ENCODE measurements at regions not wholly inside any gene's neighbourhood (a gene's known extent, or its start where the extent isn't known, plus 50 kb on each side); places are given as distances from the start of the nearest gene placed in this dataset.

- intact Hi-C loops (cut with micrococcal nuclease) = no loop called here
- POLR2A ChIA-PET = no interaction called here
These were observed 120.2 kb downstream of the ACAA2 start for GRCh38 chr18:49692906-49693716.

More at GRCh38 chr18:49692906-49693716, 120.2 kb downstream of the ACAA2 start:
- dilution Hi-C loops (cut with MboI; ENCODE audit: extremely low pct_ligation_motif_present, low sequenced_read_pairs) = no loop called here
- DNase-seq (ENCODE audit: low read depth, low spot score) = no peak
- Histone ChIP-seq H3K4me2 (ENCODE audit: insufficient read depth, low read length) (no peak overlapping the region), H3K27me3 (ENCODE audit: control insufficient read depth in 2 of 2, insufficient read depth in 2 of 2, low read length in 2 of 2) (no peaks in the 10 kb centered on the region), H3K79me2 (ENCODE audit: control insufficient read depth, insufficient read depth, low read length) (no peaks in the 10 kb centered on the region), H3K4me1 (ENCODE audit: control insufficient read depth, extremely low read depth, insufficient read depth, low read length) (peaks cover 32% of the 10 kb centered on the region), H3K36me3 (ENCODE audit: control insufficient read depth in 2 of 2, extremely low read depth in 1 of 2, insufficient read depth in 2 of 2, low read length in 2 of 2) (no peaks in the 10 kb centered on the region), H4K20me1 (replicated peaks; ENCODE audit: control insufficient read depth, extremely low read depth, insufficient read depth, low read length) (no peaks in the 10 kb centered on the region), H3K9me1 (replicated peaks; ENCODE audit: control insufficient read depth, extremely low read depth, insufficient read depth, low read length) (no peaks in the 10 kb centered on the region), H2AFZ (ENCODE audit: low read depth, low read length) (no peak overlapping the region), H3K27ac (ENCODE audit: insufficient read depth, low read depth, low read length) (no peak overlapping the region), H3K9ac (replicated peaks; ENCODE audit: extremely low read depth, insufficient read depth, low read length) (no peak overlapping the region), H3K9me3 (replicated peaks; ENCODE audit: control insufficient read depth, insufficient read depth, low read length) (no peaks in the 10 kb centered on the region), H3K4me3 (replicated peaks in 1 of 3; ENCODE audit: insufficient read depth in 1 of 3, low read depth in 1 of 3, low read length in 3 of 3) (no peak overlapping the region)
- CTCF ChIA-PET = interaction anchor here (1.5 kb wide), 1 partner anchor 165 kb away, joined by 3 read pairs; no protein-coding TSS in a partner anchor
- TF ChIP-seq MYC (IDR thresholded peaks at IDR 0.05; ENCODE audit: low read depth, low read length) (no peak), POLR2A (IDR thresholded peaks at IDR 0.05; ENCODE audit: low read depth, low read length) (no peak), CTCF (IDR thresholded peaks at IDR 0.05; ENCODE audit: extremely low read depth in 1 of 2, insufficient read depth in 1 of 2, low read depth in 1 of 2, low read length in 2 of 2) (no peak), JUN (IDR thresholded peaks at IDR 0.05; ENCODE audit: borderline replicate concordance, insufficient read depth, insufficient read length, low read depth) (no peak), POLR2AphosphoS5 (IDR thresholded peaks at IDR 0.05; ENCODE audit: insufficient read depth, low read depth, low read length) (no peak), MAX (IDR thresholded peaks at IDR 0.05; ENCODE audit: insufficient read depth, insufficient read length) (no peak), FOS (IDR thresholded peaks at IDR 0.05; ENCODE audit: borderline replicate concordance, insufficient read depth, low read length) (no peak), EZH2 (IDR thresholded peaks at IDR 0.05; ENCODE audit: borderline replicate concordance, low read depth, low read length, severe bottlenecking) (no peak)
- no peak for FAIRE-seq
- no TSS peak for BruUV-seq (replicated peaks)
